Inferior parietal cortex (tissue), 1 donor: ENCODE measurements at regions not wholly inside any gene's neighbourhood (a gene's known extent, or its start where the extent isn't known, plus 50 kb on each side); places are given as distances from the start of the nearest gene placed in this dataset.
"Not testable (repeated sequence)": the region's sequence is repeated elsewhere in the genome, so short reads cannot be mapped to it uniquely, and the experiment has no call there.

Experiments
- DNase-seq: peaks from one replicate; pipeline ENCODE4 v3.0.0-alpha.2; 2016; ENCODE audit errors: extremely low spot score

GRCh38 chr15:57767481-57767880, 61.0 kb downstream of the POLR2M start:
- DNase-seq, result no peak

DNA sequence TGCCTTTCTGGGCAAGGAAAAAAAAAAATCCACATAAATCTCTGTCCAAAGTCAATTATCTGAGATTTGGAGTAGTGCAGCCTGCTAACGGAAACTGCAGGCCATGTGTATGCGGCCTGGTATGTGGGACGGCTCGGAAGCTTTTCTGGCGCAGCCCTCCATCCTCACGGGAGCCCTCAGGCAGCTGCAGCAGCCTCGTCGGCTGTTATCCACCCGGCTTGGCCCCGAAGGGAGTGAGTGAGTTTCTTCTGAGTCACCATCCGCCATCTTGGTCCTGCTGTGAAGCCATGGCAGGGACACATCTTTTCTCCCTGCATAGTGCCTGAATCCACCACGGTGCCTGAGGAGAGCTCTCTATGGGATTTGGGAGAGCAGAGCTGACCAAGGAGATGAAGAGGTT, 62.8 kb downstream of the POLR2M start:
- DNase-seq, result no peak

DNA sequence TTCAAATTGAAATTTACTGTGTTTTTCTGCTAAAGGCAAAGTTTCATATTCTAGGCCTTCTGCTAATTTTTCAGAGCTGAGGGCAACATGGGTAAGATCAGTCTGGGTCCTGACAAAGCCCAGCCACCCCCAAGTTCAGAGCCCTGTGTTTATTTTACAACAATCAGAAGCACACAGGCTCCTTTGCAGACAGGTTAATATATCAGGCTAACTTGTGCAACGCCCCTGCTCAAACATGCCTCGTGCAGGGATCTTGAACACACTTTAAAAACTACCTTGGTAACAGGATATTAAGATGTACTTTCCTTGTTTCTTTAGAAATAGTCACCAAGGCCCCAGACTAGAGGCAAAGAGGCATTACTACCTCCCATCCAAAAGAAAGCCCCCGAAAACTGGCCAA, 64.0 kb downstream of the POLR2M start:
- no peak for DNase-seq

- no peak for DNase-seq
These were observed 65.9 kb downstream of the POLR2M start for GRCh38 chr15:57772223-57772957.

DNA sequence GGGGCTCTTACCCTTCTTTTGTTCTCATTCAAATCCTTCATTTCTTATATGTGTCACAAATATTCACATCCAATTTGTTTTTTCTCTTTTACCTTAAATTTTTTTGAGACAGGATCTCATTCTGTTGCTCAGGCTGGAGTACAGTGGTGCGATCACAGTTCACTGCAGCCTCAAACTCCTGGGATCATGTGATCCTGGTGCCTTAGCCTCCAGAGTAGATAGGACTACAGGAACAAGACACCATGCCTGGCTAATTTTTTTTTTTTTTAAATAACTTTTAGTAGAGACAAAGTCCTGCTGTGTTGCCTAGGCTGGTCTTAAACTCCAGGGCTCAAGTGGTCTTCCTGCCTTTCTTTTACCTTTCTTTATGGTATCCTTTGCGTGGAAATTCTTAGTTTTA, 66.5 kb downstream of the POLR2M start:
- no peak for DNase-seq

DNA sequence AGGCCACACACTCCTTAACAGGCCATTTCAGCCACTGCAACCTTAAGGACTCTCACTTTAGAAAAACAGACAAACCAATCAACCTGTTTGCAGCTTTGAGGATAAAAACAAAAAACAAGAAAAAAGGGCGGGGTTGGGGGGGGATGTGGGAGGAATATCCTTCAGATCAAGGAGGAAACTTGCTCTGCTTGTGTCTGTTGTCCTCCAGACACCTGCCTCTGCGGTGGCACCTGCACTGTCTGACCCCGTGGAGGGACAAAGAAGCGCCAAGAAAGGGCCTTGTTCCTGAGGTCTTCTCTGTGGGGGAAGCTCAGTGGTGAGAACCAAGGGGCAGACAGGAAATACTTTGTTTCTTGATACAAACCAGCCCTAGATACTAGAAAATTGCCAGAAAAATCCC, 70.5 kb downstream of the POLR2M start:
- DNase-seq, result no peak

DNA sequence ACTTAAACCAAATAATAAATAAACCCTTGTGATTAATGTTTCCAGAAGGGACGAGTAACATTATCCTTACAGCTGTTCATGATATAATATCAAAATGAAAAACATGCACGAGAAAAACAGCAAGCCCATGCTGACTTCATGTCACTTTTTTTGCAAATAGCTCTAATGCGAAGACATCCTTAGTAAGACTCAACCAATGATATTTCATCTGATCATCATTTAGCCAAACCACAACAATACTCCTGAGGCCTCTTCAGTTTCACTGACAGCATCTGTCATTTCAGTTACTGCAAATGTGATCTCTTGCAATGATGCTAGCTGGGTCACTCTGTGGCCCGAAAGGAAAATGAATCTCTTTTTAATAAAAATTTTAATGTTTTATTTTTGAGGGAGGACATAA, 74.0 kb downstream of the POLR2M start:
- no peak for DNase-seq

DNA sequence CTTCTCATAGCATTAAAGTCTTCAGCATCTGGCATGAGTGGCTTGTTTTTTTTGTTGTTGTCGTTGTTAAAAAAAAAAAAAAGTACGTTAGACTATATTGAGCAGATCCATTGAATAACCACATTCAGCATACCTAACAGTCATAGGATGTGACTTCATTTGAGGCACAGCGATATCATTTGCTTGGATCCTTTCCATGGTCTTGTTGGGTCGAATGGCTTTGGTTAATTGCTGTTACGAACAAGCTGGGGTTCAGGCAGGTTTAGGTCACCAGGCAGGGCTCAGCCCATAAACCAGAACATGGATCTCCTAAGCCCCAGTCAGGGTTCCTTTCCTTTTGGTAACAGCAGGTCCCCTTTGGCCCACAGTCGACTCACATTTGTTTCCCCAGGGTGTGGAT, 76.2 kb downstream of the POLR2M start:
- DNase-seq, result no peak

GRCh38 chr15:57784081-57784511, 77.6 kb downstream of the POLR2M start:
- DNase-seq, result no peak

- no peak for DNase-seq
These were observed 78.5 kb downstream of the POLR2M start for GRCh38 chr15:57785039-57785438.

GRCh38 chr15:57785959-57786358, 79.4 kb downstream of the POLR2M start:
- no peak for DNase-seq

- no peak for DNase-seq
These were observed 82.7 kb downstream of the POLR2M start for GRCh38 chr15:57789225-57789624.

GRCh38 chr15:57792724-57793449, 86.4 kb downstream of the POLR2M start:
- no peak for DNase-seq

DNA sequence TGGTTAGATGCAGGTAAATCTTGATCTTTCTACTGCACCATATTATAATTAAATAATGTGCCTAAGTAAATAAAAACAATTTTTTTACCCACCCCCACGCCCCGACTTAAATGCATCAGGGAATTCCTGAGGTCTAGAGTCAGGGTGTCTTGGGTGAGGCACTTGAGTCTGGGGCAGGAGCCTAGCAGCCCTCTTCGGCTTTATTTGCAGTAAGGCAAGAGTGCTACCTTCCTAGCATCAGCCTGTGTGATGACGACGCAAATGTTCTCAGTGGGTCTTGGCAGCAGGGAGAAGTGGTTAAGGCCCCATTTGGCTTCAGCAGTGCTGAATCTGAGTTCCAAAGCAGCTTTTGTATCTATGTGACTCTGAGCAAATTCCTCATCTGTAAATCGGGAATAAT, 88.7 kb downstream of the POLR2M start:
- no peak for DNase-seq

GRCh38 chr15:57796146-57796545, 89.6 kb downstream of the POLR2M start:
- no peak for DNase-seq

- no peak for DNase-seq
These were observed 90.6 kb downstream of the POLR2M start for GRCh38 chr15:57797110-57797509.

DNA sequence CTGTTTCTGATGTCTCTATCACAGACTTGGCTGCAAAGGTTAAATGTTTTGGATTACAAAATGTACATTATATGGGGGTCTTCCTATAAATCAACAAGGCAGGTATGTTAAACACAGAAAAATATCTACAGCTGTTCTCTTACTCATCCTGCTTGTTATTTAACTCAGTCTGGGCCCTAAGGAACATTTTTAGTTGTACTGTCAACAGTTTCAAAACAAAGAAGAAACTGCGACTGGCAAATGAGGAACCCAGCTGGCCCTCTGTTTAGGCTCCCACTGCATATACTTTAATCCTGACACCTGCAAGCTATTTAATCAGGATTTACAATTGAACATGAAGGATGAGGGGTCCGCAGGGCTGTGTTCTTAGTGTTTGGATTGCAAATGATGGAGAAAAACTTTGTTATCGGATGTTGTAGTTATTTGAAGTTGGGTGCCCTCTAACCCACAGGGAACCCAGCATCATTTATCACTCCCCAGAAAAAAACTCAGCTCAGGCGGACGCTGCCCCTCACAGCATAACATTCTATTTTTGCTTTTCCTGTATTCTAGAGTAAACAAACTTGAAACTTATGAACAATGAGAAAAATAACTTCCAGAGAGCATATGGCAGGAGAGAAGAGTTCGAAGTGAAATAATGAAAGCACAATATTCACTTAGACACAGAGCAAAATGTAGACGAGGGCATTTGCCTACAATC, 91.2 kb downstream of the POLR2M start:
- no peak for DNase-seq

GRCh38 chr15:57806003-57806402, 99.5 kb downstream of the POLR2M start:
- no peak for DNase-seq

- not testable (repeated sequence) for DNase-seq
These were observed 102.8 kb downstream of the POLR2M start for GRCh38 chr15:57809285-57809684.

- DNase-seq, result no peak
These were observed 110.1 kb downstream of the POLR2M start for GRCh38 chr15:57816599-57816998.

DNA sequence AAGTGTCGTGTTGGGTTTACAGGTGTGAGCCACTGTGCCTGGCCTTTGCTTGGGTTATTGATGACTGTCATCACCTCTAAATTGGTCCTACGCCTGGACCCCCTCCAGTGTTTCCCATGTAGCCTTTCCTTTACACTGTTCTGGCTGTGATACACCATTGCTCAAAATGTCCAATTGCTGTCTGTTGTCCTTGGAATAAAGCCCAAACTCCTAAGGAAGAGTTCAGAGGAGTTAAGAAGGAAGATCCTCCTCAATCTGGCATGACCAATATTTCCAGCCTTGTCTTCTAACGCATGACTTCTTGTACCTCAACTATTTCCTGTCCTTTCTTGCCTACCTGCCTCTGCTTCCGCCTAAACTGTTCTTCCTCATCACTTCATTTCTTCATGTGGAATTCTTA, 113.1 kb downstream of the POLR2M start:
- no peak for DNase-seq

DNA sequence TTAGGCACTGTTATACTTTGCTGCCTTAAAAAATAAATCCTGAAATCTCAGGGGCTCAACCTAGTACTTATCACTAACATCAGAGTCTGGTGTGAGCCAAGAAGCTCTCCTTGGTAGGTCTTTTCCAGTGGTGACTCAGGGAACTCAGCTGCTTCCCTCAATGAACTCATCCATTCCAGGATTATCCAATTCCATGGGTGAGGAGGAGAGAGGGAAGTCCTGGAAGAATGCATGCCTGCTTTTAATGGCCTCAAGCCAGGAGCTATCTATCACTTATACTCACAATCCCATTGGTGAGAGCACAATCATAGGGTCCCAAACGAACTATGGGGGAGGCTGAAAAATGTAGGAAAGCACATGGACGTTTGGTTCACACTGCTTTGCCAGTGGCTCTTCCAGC, 113.6 kb downstream of the POLR2M start:
- no peak for DNase-seq

DNA sequence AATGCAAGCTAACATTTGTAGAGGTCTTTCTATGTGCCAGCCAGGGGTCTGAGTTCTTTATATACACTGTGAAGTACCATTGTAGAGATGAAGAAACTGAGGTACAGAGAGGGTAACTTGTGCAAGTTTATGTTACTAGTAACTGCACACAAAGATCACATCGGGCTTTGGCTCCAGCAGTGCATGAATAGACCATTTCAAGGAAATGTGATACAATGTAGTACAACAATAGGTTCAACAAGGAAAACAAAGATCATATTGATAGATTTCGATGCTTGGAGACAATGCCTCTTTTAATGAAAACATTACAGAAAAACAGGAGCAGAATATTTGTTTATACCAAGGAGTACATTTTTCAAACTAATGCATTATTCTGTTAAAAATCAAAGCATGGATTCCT, 115.3 kb downstream of the POLR2M start:
- DNase-seq, result peak; percentile 65
